HG03460 (cell line): ENCODE measurements at regions not wholly inside any gene's neighbourhood (a gene's known extent, or its start where the extent isn't known, plus 50 kb on each side); places are given as distances from the start of the nearest gene placed in this dataset.
"Not testable (repeated sequence)": the region's sequence is repeated elsewhere in the genome, so short reads cannot be mapped to it uniquely, and the experiment has no call there.

ENCODE experiments used
- ATAC-seq: cut with Tn5 transposase; IDR thresholded peaks from one replicate; pipeline ENCODE4 v1.9.1; 2021; ENCODE audit not compliant: unreplicated experiment

- ATAC-seq: no peak
Observed at GRCh38 chr4:4670869-4671268, 129.0 kb upstream of the STX18 start.

- no peak for ATAC-seq
Observed at GRCh38 chr4:4668355-4669210, 126.7 kb upstream of the STX18 start.

GRCh38 chr4:4667622-4668081, 125.8 kb upstream of the STX18 start:
- ATAC-seq: no peak

- ATAC-seq: no peak
Observed at GRCh38 chr4:4666693-4667621, 125.1 kb upstream of the STX18 start.

GRCh38 chr4:4666187-4666586, 124.3 kb upstream of the STX18 start:
- ATAC-seq: no peak

DNA sequence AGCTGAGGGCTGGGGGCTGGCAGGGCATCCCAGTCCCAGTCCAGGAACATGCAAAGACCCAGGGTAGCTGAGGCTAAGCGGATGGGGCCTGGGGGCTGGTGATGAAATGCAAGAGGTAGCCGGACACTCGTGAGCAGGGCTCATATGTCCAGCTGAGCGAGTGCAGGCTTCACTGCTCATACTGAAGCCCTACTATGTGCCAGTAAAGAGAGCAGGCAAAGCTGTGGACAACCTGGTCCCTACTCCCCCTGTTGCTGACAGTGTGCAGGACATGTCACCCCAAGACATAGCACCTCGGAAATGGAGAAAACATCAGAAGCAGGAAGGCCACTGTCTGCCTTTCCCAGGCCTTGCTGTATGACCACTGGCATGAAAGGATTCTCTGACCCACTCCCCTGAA, 122.4 kb upstream of the STX18 start:
- ATAC-seq: no peak

DNA sequence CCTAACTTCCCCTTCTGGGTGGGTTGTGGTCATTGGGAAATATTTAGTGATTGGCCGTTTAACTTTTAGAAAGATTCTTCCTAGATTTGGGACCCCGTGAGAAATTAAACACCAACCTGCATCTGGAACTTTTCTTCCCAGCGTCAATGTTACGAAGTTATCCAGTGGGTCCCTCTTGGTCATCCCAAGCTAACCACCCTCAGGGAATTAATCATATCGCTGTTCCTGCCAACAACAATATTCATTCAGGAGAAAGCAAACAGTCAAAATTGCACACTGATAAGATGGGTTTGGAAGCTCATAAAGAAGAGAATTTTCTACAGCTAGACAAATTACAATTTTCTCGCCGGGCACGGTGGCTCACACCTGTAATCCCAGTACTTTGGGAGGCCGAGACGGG, 121.2 kb upstream of the STX18 start:
- ATAC-seq: no peak

GRCh38 chr4:4662230-4662629, 120.4 kb upstream of the STX18 start:
- no peak for ATAC-seq

DNA sequence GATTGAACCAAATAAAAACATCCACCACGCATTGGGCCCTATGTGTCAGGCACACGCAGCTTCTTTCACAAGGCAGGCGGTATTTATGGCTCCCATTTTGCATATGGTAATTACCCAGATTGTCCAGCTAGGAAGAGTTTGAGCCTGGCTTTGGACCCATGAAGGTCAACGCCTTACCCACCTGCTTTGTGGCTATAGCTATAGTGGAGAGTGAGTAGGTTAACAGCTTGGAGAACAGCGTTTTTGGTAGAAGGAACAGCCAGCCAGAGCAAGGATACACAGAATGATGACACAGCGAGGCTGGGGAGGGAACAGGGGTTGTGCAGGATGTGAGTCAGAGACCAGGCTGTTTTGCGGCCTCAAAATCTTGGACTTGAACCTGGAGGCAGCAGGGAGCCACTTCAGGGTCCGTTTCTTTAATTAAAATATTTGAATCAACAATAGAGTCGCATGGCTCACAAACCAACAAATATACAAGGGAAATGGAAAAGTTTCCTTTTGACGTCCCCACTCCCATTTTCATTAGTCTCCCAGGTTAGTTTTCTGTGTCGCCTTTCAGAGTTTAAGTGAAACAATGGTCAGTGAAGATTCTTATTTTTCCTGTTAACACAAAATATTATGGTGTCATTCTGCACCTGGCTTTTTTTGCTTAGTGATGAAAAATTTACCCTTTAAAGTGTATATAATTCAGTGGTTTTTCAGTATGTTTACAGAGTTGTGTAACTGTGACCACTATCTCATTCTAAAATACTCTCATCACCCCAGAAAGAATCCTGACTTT, 118.2 kb upstream of the STX18 start:
- ATAC-seq: no peak

DNA sequence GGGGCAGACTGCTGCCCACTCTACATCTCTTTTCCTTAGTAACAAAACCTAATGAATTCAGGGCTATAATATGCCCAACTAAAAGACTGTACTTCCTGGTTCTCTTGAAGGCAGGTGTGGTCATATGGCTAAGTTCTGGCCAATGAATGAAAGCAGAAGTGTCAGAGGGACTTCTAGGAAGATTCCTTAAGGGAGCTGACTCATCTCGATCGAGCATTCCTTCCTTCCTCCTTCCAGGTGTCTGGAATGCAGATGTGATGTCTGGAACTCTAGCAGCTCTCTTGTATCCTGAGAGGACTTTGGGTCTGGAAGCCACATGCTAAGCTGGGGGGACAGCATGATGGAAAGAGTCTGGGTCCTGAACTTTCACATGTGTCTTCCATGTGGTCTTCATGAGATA, 116.2 kb upstream of the STX18 start:
- no peak for ATAC-seq

DNA sequence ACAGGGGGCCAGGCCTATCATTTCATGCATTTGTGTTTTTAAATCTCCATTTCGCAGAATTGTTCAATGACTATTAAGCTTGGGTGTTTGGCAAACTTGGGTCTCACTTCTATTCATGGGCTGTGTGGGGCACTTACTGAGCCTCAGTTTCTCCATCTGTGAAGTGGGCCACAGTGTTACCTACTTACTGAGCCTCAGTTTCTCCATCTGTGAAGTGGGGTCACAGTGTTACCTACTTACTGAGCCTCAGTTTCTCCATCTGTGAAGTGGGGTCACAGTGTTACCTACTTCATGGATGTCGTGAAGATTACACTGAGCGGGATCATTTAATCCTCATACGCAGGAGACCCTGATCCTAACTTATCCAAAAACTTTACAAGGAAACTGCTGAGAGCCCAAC, 115.1 kb upstream of the STX18 start:
- ATAC-seq: no peak

DNA sequence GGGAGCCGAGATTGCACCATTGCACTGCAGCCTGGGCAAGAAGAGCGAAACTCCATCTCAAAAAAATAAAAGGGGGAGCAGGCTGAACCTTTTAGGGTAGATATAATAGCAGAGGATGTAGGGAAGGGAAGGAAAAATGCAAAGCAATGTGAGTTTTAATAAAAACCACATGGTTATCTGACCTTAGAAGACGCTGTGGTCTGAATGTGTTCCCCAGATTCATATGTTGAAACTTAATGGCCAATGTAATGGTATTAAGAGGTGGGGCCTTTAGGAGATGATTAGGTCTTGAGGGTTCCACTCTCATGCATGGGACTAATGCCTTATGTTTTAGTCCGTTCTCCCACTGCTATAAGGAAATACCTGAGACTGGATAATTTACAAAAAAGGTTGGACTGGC, 114.1 kb upstream of the STX18 start:
- ATAC-seq: no peak

DNA sequence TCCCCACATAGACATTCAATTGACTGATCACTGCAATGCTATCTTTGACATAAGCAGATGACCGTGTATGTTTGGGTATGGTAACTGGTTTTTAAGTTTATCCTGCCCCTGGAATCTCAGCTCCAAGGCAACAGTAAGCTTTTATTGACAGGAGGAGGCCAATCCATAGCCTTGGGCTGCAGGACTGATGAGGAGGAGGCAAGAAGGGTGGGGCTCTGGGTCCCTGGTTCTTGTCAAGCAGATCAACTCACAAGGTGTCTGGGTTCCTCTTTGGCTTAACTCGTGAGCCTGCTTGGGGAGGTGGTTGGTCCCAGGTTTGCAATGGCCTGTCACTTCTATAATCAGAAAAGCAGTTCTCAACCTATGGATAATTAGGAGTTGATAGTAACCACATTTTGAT, 113.2 kb upstream of the STX18 start:
- no peak for ATAC-seq

DNA sequence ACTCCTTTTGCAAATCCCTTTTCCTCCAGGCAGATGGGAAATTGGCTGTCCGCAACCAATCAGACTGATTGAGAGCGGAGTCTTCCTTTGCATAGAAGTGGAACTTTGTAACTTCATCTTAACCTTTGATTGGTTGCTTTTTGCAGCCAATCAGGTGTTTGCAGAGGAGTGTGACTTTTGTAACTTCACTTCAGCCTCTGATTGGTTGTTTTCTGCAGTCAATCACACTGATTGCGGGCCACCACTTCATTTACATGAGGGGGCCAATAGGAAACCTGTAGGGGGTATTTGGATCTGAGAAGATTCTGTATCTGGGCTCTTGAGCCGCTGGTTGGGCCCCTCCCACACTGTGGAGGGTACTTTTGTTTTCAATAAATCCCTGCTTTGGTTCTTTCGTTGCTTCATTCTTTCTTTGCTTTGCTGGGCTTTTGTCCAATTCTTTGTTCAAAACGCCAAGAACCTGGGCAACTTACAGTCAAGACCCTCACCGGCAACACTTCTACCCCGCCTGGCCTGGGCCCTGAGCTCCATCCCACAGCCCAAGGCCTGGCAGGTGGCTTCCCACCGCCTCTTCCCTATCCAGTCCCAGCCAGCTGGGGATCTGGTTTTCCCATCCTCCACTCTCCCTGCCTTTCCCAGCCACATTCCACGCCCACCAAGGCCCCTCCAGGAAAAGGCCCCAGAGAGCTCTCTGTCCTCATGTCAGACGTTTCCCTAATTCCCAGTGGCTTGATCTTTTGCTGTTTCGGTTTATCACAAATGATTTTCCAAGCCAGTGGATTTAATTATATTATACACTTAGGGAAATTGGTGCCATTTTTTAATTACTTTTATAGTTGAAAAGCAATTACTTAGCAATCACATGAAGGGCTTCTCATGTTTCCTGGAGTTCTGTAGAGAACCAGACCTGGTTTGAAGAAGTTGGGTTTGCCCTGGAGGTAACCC, 110.2 kb upstream of the STX18 start:
- ATAC-seq: no peak

DNA sequence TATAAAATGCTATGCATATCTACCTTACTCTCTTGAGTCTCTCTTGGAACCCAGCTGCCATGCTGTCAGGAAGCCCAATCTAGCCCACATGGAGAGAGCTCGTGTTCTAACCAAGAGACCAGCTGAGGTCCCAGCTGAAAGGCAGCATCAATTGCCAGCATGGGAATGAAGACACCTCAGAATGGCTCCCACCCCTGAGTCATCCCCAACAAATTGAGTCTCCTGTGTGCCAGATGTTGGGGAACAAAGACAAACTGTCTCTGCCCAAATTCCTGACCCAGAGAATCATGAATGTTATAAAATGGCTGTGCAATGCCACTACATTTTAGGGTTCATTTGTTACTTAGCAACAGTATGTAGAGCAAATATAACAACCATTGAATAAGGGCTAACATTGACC, 105.2 kb upstream of the STX18 start:
- no peak for ATAC-seq

DNA sequence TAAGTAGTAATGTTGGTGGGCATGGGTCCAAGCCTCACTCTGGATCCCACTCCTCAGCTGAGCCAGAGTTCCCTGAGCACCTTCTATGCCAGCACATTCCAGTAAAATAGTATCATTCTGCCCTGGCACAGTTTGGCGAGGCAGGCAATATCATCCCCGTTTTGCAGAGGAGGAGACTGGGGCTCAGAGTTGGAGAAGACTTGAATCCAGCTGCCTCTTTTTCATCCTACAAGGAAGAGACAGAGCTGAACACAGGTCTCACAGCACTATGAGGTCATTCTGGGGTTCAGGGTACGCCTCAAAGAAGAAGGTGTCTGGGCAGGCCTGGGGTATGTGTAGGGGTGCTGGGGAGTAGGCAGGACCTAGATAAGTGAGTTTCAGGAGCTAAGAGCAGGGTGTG, 103.9 kb upstream of the STX18 start:
- ATAC-seq: no peak

DNA sequence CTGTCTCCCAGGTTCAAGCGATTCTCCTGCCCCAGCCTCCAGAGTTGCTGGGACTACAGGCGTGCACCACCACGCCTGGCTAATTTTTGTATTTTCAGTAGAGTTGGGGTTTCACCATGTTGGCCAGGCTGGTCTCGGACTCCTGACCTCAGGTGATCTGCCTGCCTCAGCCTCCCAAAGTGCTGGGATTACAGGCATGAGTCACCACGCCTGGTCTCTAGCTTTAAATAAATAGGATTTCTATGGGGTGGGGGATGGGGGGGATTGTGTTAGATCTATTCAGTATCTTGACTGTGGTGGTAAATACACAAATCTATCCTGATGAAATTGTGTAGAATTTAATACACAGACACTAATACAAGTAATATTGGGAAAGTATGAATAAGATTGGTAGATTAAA, 102.4 kb upstream of the STX18 start:
- not testable (repeated sequence) for ATAC-seq

DNA sequence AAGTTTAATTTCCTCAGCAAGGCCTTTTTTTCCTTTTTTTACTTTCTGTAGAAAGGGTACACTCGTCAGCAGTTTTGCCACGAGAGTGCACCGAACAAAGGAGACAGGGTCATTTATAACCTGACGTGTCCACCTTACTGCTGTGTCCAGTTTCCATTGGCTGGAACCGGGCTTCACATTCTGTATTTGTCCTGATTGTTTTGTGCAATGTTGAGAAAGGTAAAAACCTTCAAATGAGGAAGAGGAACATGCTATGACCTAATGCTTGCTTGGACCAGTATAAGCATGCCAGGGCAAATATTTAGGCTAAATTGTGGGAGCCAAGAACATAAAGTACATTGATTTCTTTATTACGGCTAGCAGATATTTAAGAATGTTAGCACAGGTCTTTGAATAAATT, 101.9 kb upstream of the STX18 start:
- not testable (repeated sequence) for ATAC-seq

DNA sequence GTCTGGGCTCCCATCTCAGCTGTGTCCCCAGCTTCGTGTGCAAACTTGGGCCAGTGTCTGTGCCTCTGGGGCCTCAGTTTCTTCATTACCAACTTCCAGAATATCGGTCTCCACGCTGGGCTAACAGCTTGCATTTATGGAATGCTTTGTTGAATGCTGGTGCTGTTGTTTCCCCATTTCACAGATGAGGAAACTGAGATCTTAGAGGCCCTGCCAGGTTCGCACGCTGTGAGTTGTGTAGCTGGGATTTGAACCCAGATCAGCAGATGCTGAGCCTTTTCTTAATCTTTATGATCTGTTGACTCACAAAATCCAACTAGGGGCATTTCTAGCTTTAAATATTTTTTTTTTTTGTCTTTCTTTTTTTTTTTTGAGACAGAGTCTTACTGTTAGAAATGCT, 101.5 kb upstream of the STX18 start:
- no peak for ATAC-seq

- ATAC-seq: no peak
Observed at GRCh38 chr4:4642496-4643000, 100.7 kb upstream of the STX18 start.
